ENCODE measurements at regions not wholly inside any gene's neighbourhood (a gene's known extent, or its start where the extent isn't known, plus 50 kb on each side); places are given as distances from the start of the nearest gene placed in this dataset.
A peak's percentile ranks its signal among the peaks of the same experiment; 100 is the strongest.
"Not testable (repeated sequence)": the region's sequence is repeated elsewhere in the genome, so short reads cannot be mapped to it uniquely, and the experiment has no call there.

DNA sequence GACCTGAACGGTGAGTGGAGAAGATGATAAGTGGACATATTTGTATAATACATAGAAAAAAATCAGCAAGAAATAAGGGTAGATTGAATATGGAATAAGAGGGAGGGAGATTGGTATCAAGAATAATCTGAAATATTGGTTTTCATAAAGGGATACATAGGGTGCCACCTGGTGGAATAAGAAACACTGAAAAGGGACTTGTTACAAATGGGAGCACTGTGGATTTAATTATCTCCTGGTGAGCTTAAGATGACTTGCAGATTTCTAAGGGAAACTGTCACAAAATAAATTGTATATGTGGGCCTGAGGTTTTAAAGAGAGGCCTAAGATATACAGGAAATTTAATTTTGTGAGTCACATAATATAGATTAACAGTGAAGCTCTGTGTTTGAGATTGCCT lies 1403.5 kb upstream of the CDH18 start:
- Histone ChIP-seq H3K27me3 (ENCODE audit: control insufficient read depth in 2 of 2, insufficient read depth in 2 of 2, low read length in 2 of 2) (no peaks in the 10 kb centered on the region), H3K9me3 (replicated peaks; ENCODE audit: control insufficient read depth, insufficient read depth, low read length) (no peaks in the 10 kb centered on the region), H3K4me2 (ENCODE audit: insufficient read depth, low read length) (no peak overlapping the region), H3K9ac (replicated peaks; ENCODE audit: extremely low read depth, insufficient read depth, low read length) (no peak overlapping the region), H3K4me1 (ENCODE audit: control insufficient read depth, extremely low read depth, insufficient read depth, low read length) (no peaks in the 10 kb centered on the region), H3K27ac (ENCODE audit: insufficient read depth, low read depth, low read length) (no peak overlapping the region), H3K9me1 (replicated peaks; ENCODE audit: control insufficient read depth, extremely low read depth, insufficient read depth, low read length) (no peaks in the 10 kb centered on the region), H4K20me1 (replicated peaks; ENCODE audit: control insufficient read depth, extremely low read depth, insufficient read depth, low read length) (no peaks in the 10 kb centered on the region), H2AFZ (ENCODE audit: low read depth, low read length) (no peak overlapping the region), H3K79me2 (ENCODE audit: control insufficient read depth, insufficient read depth, low read length) (no peaks in the 10 kb centered on the region), H3K4me3 (replicated peaks in 1 of 3; ENCODE audit: insufficient read depth in 1 of 3, low read depth in 1 of 3, low read length in 3 of 3) (no peak overlapping the region), H3K36me3 (ENCODE audit: control insufficient read depth in 2 of 2, extremely low read depth in 1 of 2, insufficient read depth in 2 of 2, low read length in 2 of 2) (no peaks in the 10 kb centered on the region)
- POLR2A ChIA-PET = no interaction called here
- TF ChIP-seq FOS (IDR thresholded peaks at IDR 0.05; ENCODE audit: borderline replicate concordance, insufficient read depth, low read length) = no peak
- TF ChIP-seq EZH2 (IDR thresholded peaks at IDR 0.05; ENCODE audit: borderline replicate concordance, low read depth, low read length, severe bottlenecking) = no peak
- TF ChIP-seq, protein P1, sequence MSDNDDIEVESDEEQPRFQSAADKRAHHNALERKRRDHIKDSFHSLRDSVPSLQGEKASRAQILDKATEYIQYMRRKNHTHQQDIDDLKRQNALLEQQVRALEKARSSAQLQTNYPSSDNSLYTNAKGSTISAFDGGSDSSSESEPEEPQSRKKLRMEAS (IDR thresholded peaks at IDR 0.05; ENCODE audit: insufficient read depth, insufficient read length) = no peak
- TF ChIP-seq MYC (IDR thresholded peaks at IDR 0.05; ENCODE audit: low read depth, low read length) = no peak
- TF ChIP-seq, protein P2, sequence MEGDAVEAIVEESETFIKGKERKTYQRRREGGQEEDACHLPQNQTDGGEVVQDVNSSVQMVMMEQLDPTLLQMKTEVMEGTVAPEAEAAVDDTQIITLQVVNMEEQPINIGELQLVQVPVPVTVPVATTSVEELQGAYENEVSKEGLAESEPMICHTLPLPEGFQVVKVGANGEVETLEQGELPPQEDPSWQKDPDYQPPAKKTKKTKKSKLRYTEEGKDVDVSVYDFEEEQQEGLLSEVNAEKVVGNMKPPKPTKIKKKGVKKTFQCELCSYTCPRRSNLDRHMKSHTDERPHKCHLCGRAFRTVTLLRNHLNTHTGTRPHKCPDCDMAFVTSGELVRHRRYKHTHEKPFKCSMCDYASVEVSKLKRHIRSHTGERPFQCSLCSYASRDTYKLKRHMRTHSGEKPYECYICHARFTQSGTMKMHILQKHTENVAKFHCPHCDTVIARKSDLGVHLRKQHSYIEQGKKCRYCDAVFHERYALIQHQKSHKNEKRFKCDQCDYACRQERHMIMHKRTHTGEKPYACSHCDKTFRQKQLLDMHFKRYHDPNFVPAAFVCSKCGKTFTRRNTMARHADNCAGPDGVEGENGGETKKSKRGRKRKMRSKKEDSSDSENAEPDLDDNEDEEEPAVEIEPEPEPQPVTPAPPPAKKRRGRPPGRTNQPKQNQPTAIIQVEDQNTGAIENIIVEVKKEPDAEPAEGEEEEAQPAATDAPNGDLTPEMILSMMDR (IDR thresholded peaks at IDR 0.05; ENCODE audit: extremely low read depth in 1 of 2, insufficient read depth in 1 of 2, low read depth in 1 of 2, low read length in 2 of 2) = no peak
- no peak for TF ChIP-seq POLR2A (IDR thresholded peaks at IDR 0.05; ENCODE audit: low read depth, low read length)
- no peak for TF ChIP-seq POLR2AphosphoS5 (IDR thresholded peaks at IDR 0.05; ENCODE audit: insufficient read depth, low read depth, low read length)
- TF ChIP-seq GATA2 (IDR thresholded peaks at IDR 0.05; ENCODE audit: insufficient read depth, insufficient read length, low read depth, low read length) = no peak
- TF ChIP-seq JUN (IDR thresholded peaks at IDR 0.05; ENCODE audit: borderline replicate concordance, insufficient read depth, insufficient read length, low read depth) = no peak
- DNase-seq (ENCODE audit: low read depth, low spot score) (peak; percentile 9), FAIRE-seq (no peak)
- dilution Hi-C loops (cut with MboI; ENCODE audit: extremely low pct_ligation_motif_present, low sequenced_read_pairs) = no loop called here
- no TSS peak for BruUV-seq (replicated peaks)
- intact Hi-C loops (cut with micrococcal nuclease) = no loop called here
- CTCF ChIA-PET = no interaction called here

DNA sequence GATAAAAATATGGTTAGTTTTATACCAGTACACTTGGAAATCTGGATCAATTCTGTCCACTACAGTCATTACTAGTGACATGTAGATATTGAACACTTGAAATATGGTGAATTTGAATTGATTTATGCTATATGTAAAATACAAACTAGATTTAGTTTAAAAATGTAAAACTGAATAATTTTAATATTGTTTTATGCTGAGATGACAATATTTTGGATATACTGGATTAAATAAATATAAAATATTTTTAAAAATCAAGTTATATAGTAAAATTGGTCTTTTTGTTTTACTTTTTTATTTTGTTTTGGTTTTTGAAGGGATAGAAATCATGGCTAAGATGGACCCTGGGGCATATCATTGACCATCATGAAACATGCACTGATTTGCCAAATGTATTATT lies 1372.8 kb upstream of the CDH18 start:
- H3K4me2 ChIP-seq (ENCODE audit: insufficient read depth, low read length); H3K4me3 ChIP-seq (replicated peaks in 1 of 3; ENCODE audit: insufficient read depth in 1 of 3, low read depth in 1 of 3, low read length in 3 of 3); BruUV-seq (replicated peaks); DNase-seq (ENCODE audit: low read depth, low spot score); dilution Hi-C loops (cut with MboI; ENCODE audit: extremely low pct_ligation_motif_present, low sequenced_read_pairs); H3K36me3 ChIP-seq (ENCODE audit: control insufficient read depth in 2 of 2, extremely low read depth in 1 of 2, insufficient read depth in 2 of 2, low read length in 2 of 2); H3K9me1 ChIP-seq (replicated peaks; ENCODE audit: control insufficient read depth, extremely low read depth, insufficient read depth, low read length); intact Hi-C loops (cut with micrococcal nuclease); H3K27me3 ChIP-seq (ENCODE audit: control insufficient read depth in 2 of 2, insufficient read depth in 2 of 2, low read length in 2 of 2); H4K20me1 ChIP-seq (replicated peaks; ENCODE audit: control insufficient read depth, extremely low read depth, insufficient read depth, low read length); H3K9ac ChIP-seq (replicated peaks; ENCODE audit: extremely low read depth, insufficient read depth, low read length); H3K4me1 ChIP-seq (ENCODE audit: control insufficient read depth, extremely low read depth, insufficient read depth, low read length); H3K79me2 ChIP-seq (ENCODE audit: control insufficient read depth, insufficient read depth, low read length); CTCF ChIA-PET; FAIRE-seq; H2AFZ ChIP-seq (ENCODE audit: low read depth, low read length); POLR2A ChIA-PET; H3K9me3 ChIP-seq (replicated peaks; ENCODE audit: control insufficient read depth, insufficient read depth, low read length); H3K27ac ChIP-seq (ENCODE audit: insufficient read depth, low read depth, low read length): not testable (repeated sequence)

DNA sequence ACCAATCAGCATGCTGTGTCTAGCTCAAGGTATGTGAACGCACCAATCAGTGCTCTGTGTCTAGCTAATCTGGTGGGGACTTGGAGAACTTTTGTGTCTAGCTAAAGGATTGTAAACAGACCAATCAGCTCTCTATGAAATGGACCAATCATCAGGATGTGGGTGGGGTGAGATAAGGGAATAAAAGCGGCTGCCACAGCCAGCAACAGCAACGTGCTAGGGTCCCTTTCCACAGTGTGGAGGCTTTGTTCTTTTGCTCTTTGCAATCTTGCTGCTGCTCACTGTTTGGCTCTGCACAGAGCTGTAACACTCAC lies 1353.9 kb upstream of the CDH18 start:
- dilution Hi-C loops (cut with MboI; ENCODE audit: extremely low pct_ligation_motif_present, low sequenced_read_pairs); DNase-seq (ENCODE audit: low read depth, low spot score); H3K36me3 ChIP-seq (ENCODE audit: control insufficient read depth in 2 of 2, extremely low read depth in 1 of 2, insufficient read depth in 2 of 2, low read length in 2 of 2); H4K20me1 ChIP-seq (replicated peaks; ENCODE audit: control insufficient read depth, extremely low read depth, insufficient read depth, low read length); H3K79me2 ChIP-seq (ENCODE audit: control insufficient read depth, insufficient read depth, low read length); H3K4me1 ChIP-seq (ENCODE audit: control insufficient read depth, extremely low read depth, insufficient read depth, low read length); H3K4me3 ChIP-seq (replicated peaks in 1 of 3; ENCODE audit: insufficient read depth in 1 of 3, low read depth in 1 of 3, low read length in 3 of 3); BruUV-seq (replicated peaks); H3K4me2 ChIP-seq (ENCODE audit: insufficient read depth, low read length); FAIRE-seq; POLR2A ChIA-PET; H3K9me1 ChIP-seq (replicated peaks; ENCODE audit: control insufficient read depth, extremely low read depth, insufficient read depth, low read length); intact Hi-C loops (cut with micrococcal nuclease); H2AFZ ChIP-seq (ENCODE audit: low read depth, low read length); H3K27me3 ChIP-seq (ENCODE audit: control insufficient read depth in 2 of 2, insufficient read depth in 2 of 2, low read length in 2 of 2); H3K9ac ChIP-seq (replicated peaks; ENCODE audit: extremely low read depth, insufficient read depth, low read length); H3K27ac ChIP-seq (ENCODE audit: insufficient read depth, low read depth, low read length); CTCF ChIA-PET; H3K9me3 ChIP-seq (replicated peaks; ENCODE audit: control insufficient read depth, insufficient read depth, low read length): not testable (repeated sequence)

Measured in endothelial cell of umbilical vein (primary cell).